ENCODE measurements at regions not wholly inside any gene's neighbourhood (a gene's known extent, or its start where the extent isn't known, plus 50 kb on each side); places are given as distances from the start of the nearest gene placed in this dataset.

- no peak for TF ChIP-seq ELF1 (IDR thresholded peaks at IDR 0.05; ENCODE audit: borderline replicate concordance, low read depth)
- no peak for TF ChIP-seq CTCF (IDR thresholded peaks at IDR 0.05 in 2 of 3, conservative IDR thresholded peaks at IDR 0.05 in 1 of 3; ENCODE audit: borderline replicate concordance in 1 of 3, insufficient read depth in 1 of 3, low read depth in 2 of 3, low read length in 2 of 3)
- TF ChIP-seq JUND (IDR thresholded peaks at IDR 0.05): no peak
- no peak for TF ChIP-seq CBX3 (IDR thresholded peaks at IDR 0.05; ENCODE audit: low read depth)
- no peak for TF ChIP-seq POLR2A (IDR thresholded peaks at IDR 0.05; ENCODE audit: borderline replicate concordance, extremely low read depth, insufficient read depth, insufficient read length)
- TF ChIP-seq SIN3A (IDR thresholded peaks at IDR 0.05; ENCODE audit: low read depth): no peak
- no peak for TF ChIP-seq SP1 (IDR thresholded peaks at IDR 0.05; ENCODE audit: low read depth)
- no peak for TF ChIP-seq EZH2 (IDR thresholded peaks at IDR 0.05)
- no peak for TF ChIP-seq SRF (IDR thresholded peaks at IDR 0.05; ENCODE audit: low read depth)
- no peak for TF ChIP-seq ZNF274 (IDR thresholded peaks at IDR 0.05; ENCODE audit: low read depth, low read length)
- TF ChIP-seq YY1 (IDR thresholded peaks at IDR 0.05; ENCODE audit: extremely low read depth, insufficient replicate concordance, low read depth, low read length): no peak
- no peak for TF ChIP-seq POLR2AphosphoS5 (IDR thresholded peaks at IDR 0.05; ENCODE audit: low read depth, low read length)
Observed at GRCh38 chr2:6343076-6343475, 522.6 kb downstream of the CMPK2 start.

Data from HCT116 (cell line).